Testis (tissue), 2 donors: ENCODE measurements at regions not wholly inside any gene's neighbourhood (a gene's known extent, or its start where the extent isn't known, plus 50 kb on each side); places are given as distances from the start of the nearest gene placed in this dataset.

Source experiments
- DNase-seq: peaks from one replicate; pipeline ENCODE4 v3.0.0-alpha.2; 2019
- H3K27ac ChIP-seq, 2 donors: fragments of 200-600 bp; sonication (generic); one replicate each; pipeline ENCODE4 v1.5.1; 2019
- H3K27me3 ChIP-seq: fragments of 200-600 bp; sonication (generic); one replicate; pipeline ENCODE4 v1.5.1; 2019
- H3K36me3 ChIP-seq: fragments of 200-600 bp; sonication (generic); one replicate; pipeline ENCODE4 v1.5.1; 2017; ENCODE audit warnings: low read depth; ENCODE audit errors: missing control alignments
- H3K4me1 ChIP-seq: fragments of 200-600 bp; sonication (generic); one replicate; pipeline ENCODE4 v1.5.1; 2019
- H3K4me3 ChIP-seq, 2 donors: fragments of 200-600 bp; sonication (generic); one replicate each; pipeline ENCODE4 v1.5.1; 2017 to 2019
- H3K9me3 ChIP-seq: fragments of 200-600 bp; sonication (generic); one replicate; pipeline ENCODE4 v1.5.1; 2017
- POLR2A ChIP-seq: fragments of 450-650 bp; IDR thresholded peaks from one replicate; pipeline ENCODE4 v1.6.1; 2017; ENCODE audit warnings: antibody characterized with exemption, mild to moderate bottlenecking, moderate library complexity
- WGBS, 2 donors: methylation state at CpG; one replicate each; pipeline ENCODE4 v1.1.5; 2018; 5-methylcytosine and 5-hydroxymethylcytosine counted together
- intact Hi-C: fragments of 100-400 bp; cut with DNase I; formaldehyde crosslinking; loops from one replicate; pipeline ENCODE4 v1.15.1; 2023; ENCODE audit warnings: low total_unique reads
- TF ChIP-seq, protein P1 (sequence below), 3 experiments: fragments of 450-650 bp in 2 of 3; fragments of 200-600 bp in 1 of 3; sonication (generic) in 1 of 3; IDR thresholded peaks; one replicate each; pipeline ENCODE4 v1.5.1; 2016 to 2019; ENCODE audit warnings: antibody characterized with exemption in 3 of 3, mild to moderate bottlenecking in 2 of 3, moderate library complexity in 1 of 3

DNA sequence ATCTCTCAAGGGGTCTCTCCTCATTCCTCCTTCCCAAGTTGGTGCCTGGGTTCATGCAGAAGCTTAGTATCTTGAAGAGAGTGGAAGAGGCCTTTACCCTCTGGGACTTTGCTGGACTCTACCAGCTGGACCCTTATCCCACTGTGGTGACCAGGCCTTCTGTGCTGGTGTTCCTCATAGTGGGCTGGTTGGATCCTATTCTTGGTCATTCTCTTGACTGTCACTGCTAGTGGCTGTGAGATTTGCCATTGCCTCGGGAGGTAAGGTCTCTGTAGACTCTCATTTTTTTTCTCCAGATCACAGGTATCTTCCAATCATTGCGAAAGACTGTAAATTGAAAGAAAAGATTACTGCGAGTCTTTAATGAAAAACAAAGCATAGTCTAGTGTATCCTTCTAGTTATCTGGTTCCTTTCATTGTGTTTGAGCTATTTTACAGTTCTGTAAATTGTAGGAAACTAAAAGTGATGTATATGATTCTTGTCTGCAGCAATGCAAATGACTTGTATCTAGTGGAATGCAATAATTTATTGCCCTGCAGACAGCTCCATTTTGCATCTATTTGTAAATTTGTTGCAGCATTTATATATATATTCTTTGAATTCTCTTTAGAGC is 217.9 kb downstream of the AEBP2 start:
- Histone ChIP-seq H3K36me3 (no peaks in the 10 kb centered on the region), H3K27ac (no peak overlapping the region), H3K4me3 (no peak overlapping the region), H3K4me1 (no peaks in the 10 kb centered on the region), H3K9me3 (no peaks in the 10 kb centered on the region), H3K27me3 (no peaks in the 10 kb centered on the region)
- no peak for DNase-seq
- intact Hi-C loops = no loop called here
- no peak for TF ChIP-seq POLR2A
- TF ChIP-seq, protein P1, sequence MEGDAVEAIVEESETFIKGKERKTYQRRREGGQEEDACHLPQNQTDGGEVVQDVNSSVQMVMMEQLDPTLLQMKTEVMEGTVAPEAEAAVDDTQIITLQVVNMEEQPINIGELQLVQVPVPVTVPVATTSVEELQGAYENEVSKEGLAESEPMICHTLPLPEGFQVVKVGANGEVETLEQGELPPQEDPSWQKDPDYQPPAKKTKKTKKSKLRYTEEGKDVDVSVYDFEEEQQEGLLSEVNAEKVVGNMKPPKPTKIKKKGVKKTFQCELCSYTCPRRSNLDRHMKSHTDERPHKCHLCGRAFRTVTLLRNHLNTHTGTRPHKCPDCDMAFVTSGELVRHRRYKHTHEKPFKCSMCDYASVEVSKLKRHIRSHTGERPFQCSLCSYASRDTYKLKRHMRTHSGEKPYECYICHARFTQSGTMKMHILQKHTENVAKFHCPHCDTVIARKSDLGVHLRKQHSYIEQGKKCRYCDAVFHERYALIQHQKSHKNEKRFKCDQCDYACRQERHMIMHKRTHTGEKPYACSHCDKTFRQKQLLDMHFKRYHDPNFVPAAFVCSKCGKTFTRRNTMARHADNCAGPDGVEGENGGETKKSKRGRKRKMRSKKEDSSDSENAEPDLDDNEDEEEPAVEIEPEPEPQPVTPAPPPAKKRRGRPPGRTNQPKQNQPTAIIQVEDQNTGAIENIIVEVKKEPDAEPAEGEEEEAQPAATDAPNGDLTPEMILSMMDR (IDR thresholded peaks at IDR 0.05) = no peak
- 91 to 97% methylated on average over 3 of the region's 3 CpGs for WGBS, 2 donors

DNA sequence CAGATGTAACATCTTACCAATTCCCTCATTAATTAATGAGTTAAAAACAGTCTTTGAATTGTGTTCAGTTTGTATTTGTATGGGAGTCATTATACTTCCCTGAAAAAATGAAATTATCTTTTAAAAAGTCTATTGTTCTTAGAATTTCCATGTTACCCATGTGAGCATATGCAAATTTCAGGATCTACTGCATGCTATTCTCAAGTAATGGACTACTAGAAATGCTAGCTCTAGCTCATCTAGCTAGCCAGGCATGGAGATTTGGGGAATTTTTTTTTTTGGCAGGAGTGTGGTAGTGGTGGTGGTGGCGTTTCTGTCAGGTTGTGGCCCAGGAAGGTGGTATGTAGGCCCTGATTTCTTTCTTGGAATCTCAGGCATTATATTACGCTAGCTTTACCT is 218.4 kb downstream of the AEBP2 start:
- Histone ChIP-seq H3K4me3 (no peak overlapping the region), H3K36me3 (no peaks in the 10 kb centered on the region), H3K27me3 (no peaks in the 10 kb centered on the region), H3K9me3 (no peaks in the 10 kb centered on the region), H3K27ac (no peak overlapping the region), H3K4me1 (no peaks in the 10 kb centered on the region)
- 100% methylated on average over 2 of the region's 2 CpGs for WGBS, 2 donors
- intact Hi-C loops = no loop called here
- TF ChIP-seq POLR2A = no peak
- TF ChIP-seq, protein P1 (IDR thresholded peaks at IDR 0.05) = no peak
- no peak for DNase-seq

DNA sequence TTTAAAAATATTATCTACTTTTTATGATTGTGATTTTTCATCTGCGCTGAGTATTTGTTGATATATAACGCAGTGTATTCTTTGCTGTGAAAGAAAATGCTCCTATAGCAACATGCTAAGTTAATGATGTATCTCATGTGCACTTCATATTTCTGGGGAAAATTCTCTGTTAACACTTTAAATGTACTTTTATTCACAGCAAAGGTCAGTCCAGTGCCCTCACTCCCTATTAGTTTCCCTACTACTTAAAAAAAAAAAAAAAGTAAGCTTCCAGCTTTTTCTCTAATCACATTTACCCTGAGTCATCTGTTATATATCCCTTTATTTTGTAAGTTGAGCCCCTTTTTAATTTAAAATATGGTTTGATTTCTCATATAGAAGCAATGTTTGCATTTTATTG is 219.8 kb downstream of the AEBP2 start:
- Histone ChIP-seq H3K27ac (no peak overlapping the region), H3K36me3 (no peaks in the 10 kb centered on the region), H3K27me3 (no peaks in the 10 kb centered on the region), H3K9me3 (no peaks in the 10 kb centered on the region), H3K4me1 (no peaks in the 10 kb centered on the region), H3K4me3 (no peak overlapping the region)
- 93 to 94% methylated on average over 2 of the region's 2 CpGs for WGBS, 2 donors
- no peak for DNase-seq
- intact Hi-C loops = no loop called here
- no peak for TF ChIP-seq POLR2A
- TF ChIP-seq, protein P1 (IDR thresholded peaks at IDR 0.05) = no peak

DNA sequence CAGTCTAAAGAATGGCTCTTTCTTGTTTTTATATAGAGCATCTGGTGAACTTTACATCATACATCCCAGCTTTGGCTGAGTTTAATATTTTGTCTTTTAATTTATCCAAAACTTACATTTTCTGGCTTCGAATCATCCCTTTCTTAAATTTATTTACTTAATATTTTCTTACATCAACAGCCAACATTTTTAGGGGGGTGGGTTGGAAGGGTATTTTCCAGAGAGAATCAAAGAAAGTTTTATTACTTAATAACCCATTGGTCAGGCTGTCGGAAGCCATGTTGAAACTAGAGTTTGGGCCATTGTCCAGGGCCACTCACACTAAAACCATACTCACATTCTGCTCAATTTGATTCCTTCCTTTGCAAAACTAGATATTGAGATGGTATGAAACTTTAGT is 220.2 kb downstream of the AEBP2 start:
- Histone ChIP-seq H3K4me1 (no peaks in the 10 kb centered on the region), H3K4me3 (no peak overlapping the region), H3K27me3 (no peaks in the 10 kb centered on the region), H3K9me3 (no peaks in the 10 kb centered on the region), H3K27ac (no peak overlapping the region), H3K36me3 (no peaks in the 10 kb centered on the region)
- TF ChIP-seq, protein P1 (IDR thresholded peaks at IDR 0.05) = no peak
- no peak for TF ChIP-seq POLR2A
- no peak for DNase-seq
- WGBS, 2 donors = 90 to 91% methylated on average over 2 of the region's 2 CpGs
- intact Hi-C loops = no loop called here

DNA sequence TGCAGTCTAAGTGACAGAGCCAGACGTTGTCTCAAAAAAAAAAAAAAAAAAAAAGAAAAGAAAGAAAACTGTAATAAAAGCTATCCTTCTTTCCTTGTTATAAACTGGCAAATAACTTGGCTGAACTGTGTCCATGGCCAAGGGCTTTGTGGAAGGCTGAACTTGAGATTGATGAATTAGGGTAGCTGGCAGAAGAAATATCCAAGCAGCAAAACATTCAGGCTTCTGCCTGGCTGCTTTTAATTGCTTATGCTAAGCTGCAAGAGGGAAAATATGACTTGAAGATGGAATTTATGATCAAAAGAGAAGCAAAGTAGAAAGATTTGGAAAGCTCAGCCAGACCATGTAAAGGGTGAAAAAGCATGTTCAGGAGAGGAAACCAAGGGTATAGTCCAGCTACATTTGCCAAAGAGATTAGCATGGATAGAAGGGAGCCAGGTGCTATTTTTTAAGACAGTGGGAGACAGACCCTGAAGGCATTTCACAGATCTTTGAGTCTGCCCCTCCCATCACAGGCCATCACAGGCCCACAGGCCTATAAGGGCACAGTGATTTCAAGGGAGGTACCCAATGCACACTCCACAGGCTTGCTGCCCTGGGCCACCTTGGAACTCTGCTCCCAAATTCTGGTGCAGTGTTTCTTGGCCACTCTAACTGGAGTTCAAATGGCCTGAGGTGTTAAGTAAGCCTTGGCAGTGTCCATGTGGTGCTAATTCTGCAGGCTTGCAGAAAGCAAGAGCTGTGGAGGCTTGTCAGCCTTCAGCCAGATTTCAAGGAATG is 226.0 kb downstream of the AEBP2 start:
- 65 to 80% methylated on average over 1 of the region's 1 CpG for WGBS, 2 donors
- Histone ChIP-seq H3K4me1 (no peaks in the 10 kb centered on the region), H3K36me3 (no peaks in the 10 kb centered on the region), H3K4me3 (no peak overlapping the region), H3K27ac (no peak overlapping the region), H3K9me3 (no peaks in the 10 kb centered on the region), H3K27me3 (no peaks in the 10 kb centered on the region)
- intact Hi-C loops = no loop called here
- TF ChIP-seq, protein P1 (IDR thresholded peaks at IDR 0.05) = no peak
- TF ChIP-seq POLR2A = no peak
- no peak for DNase-seq
